GM19324 (cell line): ENCODE measurements at regions not wholly inside any gene's neighbourhood (a gene's known extent, or its start where the extent isn't known, plus 50 kb on each side); places are given as distances from the start of the nearest gene placed in this dataset.
"Not testable (repeated sequence)": the region's sequence is repeated elsewhere in the genome, so short reads cannot be mapped to it uniquely, and the experiment has no call there.

Experiments used
- ATAC-seq: cut with Tn5 transposase; IDR thresholded peaks from one replicate; pipeline ENCODE4 v1.9.1; 2021; ENCODE audit warnings: mild to moderate bottlenecking, moderate library complexity; ENCODE audit not compliant: unreplicated experiment, low FRiP score

DNA sequence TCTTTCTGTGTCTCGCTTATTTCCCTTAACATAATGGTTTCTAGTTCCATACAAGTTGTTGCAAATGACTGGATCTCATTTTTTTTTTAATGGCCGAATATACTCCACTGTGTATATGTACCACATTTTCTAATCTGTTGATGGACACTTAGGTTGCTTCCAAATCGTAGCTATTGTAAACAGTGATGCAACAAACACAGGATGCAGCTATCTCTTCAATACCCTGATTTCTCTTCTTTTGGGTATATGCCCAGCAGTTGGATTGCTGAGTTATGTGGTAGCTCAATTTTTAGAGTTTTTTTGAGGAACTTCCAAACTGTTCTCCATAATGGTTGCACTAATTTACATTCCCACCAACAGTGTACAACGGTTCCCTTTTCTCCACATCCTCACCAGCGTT is 100.4 kb upstream of the CHORDC1 start:
- ATAC-seq: no peak

DNA sequence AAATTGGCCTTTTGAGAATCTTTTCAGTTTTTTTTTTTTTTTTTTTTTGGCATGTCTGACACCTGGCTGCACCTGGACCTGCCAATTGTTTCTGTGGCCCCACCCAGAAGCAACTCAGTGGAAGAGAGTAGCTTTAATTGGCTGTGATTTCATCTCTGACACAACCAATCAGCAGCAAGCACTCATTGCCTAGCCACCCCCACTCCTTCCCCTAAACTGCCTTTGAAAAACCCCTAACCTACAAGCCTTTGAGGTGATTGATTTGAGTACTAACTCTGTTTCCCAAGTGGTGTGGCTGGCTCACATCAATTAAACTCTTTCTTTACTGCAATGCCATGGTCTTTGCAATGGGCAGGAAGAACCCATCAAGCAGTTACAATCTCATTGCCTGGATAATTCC is 98.2 kb upstream of the CHORDC1 start:
- no peak for ATAC-seq

DNA sequence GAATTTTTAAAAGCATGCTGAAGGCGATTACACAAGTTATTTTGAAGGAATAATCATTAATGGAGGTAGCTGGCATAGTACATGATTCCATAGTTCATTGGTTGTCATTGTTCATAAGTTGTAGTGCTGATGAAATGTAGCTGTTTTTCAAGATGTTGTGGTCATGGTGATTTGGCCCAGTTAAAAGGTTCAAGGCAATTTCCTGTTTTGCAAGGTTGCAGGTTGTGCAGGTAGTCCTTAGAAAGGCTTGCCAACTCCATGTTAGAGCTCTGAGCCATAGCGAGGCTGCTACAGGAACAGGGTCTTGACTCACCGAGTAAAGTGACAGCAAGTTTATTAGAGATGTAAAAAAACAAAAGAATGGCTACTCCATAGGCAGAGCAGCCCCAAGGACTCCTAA is 95.8 kb upstream of the CHORDC1 start:
- ATAC-seq: no peak

GRCh38 chr11:90310210-90310609 is 87.4 kb upstream of the CHORDC1 start:
- ATAC-seq: no peak

DNA sequence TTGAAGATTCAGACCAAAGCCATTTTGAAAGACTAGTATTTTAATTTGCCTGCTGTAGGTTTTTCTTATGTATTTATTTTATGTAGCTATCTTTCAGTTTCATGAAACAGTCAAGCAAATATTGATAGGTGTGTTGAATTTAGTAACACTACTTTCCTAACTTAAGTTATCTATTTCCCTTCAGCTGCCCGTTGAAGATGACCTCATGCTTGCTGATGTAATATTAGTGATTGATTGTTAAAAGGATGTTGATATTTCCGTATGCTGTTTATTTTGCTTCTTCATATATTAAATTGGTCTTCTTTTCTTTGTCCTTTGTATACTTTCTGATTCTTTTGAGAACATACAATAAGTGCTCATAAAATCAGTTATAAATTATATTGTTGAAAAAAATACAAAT is 86.8 kb upstream of the CHORDC1 start:
- ATAC-seq: no peak

DNA sequence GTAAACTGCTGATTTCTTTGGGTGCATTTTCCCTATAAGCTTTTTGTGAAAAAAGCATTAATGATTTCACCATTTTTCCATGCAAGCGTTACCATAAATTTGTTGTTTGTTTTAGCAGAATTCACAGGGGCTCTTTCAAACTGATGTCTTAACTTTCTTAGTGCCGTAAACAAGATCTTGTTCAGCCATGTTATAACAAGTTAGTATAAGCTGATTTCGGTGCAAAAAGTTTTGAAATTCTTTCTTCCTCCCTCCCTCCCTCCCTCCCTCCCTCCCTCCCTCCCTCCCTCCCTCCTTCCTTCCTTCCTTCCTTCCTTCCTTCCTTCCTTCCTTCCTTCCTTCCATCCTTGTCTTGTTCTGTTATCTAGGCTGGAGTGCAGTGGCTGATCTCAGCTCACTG is 71.7 kb upstream of the CHORDC1 start:
- ATAC-seq: no peak

DNA sequence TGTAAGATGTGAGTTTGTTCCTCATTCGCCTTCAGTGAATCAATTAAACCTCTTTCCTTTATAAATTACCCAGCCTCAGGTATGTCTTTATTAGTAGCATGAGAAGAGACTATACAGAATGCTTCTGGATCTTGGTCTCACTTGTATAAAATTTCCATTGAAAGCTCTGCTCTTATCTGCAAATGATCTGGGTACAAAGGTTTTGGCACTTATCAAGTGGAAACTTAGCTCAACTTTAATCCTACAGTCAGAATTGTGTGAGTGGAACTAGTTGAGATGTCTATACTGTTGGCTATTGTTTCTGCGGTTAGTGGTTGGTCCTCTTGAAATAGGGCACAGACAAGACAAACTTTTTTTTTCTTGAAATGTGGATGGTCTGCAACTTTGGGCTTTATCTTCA is 71.2 kb upstream of the CHORDC1 start:
- no peak for ATAC-seq

GRCh38 chr11:90288212-90288821 is 65.5 kb upstream of the CHORDC1 start:
- no peak for ATAC-seq

GRCh38 chr11:90286640-90287039 is 63.8 kb upstream of the CHORDC1 start:
- no peak for ATAC-seq

GRCh38 chr11:90284171-90284570 is 61.3 kb upstream of the CHORDC1 start:
- no peak for ATAC-seq

DNA sequence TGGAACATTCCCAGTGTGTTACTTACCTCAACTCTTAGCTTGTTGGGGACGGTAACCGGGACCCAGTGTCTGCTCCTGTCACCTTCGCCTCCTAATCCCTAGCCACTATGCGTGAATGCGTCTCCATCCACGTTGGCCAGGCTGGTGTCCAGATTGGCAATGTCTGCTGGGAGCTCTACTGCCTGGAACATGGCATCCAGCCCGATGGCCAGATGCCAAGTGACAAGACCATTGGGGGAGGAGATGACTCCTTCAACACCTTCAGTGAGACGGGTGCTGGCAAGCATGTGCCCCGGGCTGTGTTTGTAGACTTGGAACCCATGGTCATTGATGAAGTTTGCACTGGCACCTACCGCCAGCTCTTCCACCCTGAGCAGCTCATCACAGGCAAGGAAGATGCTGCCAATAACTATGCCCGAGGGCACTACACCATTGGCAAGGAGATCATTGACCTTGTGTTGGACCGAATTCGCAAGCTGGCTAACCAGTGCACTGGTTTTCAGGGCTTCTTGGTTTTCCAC is 59.8 kb upstream of the CHORDC1 start:
- not testable (repeated sequence) for ATAC-seq

DNA sequence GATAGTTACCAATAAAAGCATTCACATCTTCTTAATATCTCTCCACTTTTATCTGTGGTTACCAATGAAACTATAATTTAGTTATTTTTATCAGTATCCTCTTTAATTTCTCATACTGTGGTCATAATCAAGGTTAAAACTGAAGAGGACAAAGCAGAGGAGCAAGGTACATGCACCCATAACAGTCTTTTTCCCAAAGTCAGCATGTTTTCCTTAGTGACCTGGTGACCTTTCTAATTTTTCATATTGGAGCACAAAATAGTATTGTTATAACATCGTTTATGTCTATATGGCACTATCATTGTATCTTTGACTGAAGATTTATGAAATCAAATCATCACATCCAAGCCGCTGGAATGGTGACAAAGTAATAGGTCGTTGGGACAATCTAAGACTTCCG is 51.5 kb upstream of the CHORDC1 start:
- ATAC-seq: no peak
